ENCODE measurements at regions not wholly inside any gene's neighbourhood (a gene's known extent, or its start where the extent isn't known, plus 50 kb on each side); places are given as distances from the start of the nearest gene placed in this dataset.
A peak's percentile ranks its signal among the peaks of the same experiment; 100 is the strongest.

GRCh38 chr2:156930423-156930822 lies 327.1 kb upstream of the GALNT5 start:
- H3K27ac ChIP-seq (ENCODE audit: low read depth), result no peak overlapping the region
- Mint-ChIP-seq H3K27ac (no peak overlapping the region), H3K27me3 (ENCODE audit: insufficient read depth, low read depth, poor library complexity) (no peaks in the 10 kb centered on the region), H3K9me3 (peaks cover 23% of the 10 kb centered on the region), H3K4me3 (no peak overlapping the region), H3K36me3 (ENCODE audit: low read depth) (peaks cover 15% of the 10 kb centered on the region), H3K4me1 (peaks cover 3% of the 10 kb centered on the region; the same call in 2 of the 3 replicates)
- no peaks in the 10 kb centered on the region for H3F3A ChIP-seq (replicated peaks; ENCODE audit: low read depth)
- no peaks in the 10 kb centered on the region for H3K27me3 ChIP-seq (ENCODE audit: insufficient read depth)
- no peaks in the 10 kb centered on the region for H3K4me1 ChIP-seq (ENCODE audit: insufficient read depth)
- H4K20me1 ChIP-seq (replicated peaks; ENCODE audit: insufficient read depth), result no peaks in the 10 kb centered on the region
- peaks cover 6% of the 10 kb centered on the region; the same call in 1 of the 2 replicates for H3K9me2 ChIP-seq (ENCODE audit: insufficient read depth)
- TF ChIP-seq POLR2AphosphoS5 (IDR thresholded peaks at IDR 0.05; ENCODE audit: low read depth) (no peak), EZH2phosphoT487 (IDR thresholded peaks at IDR 0.05; ENCODE audit: unreplicated experiment) (no peak), JUNB (IDR thresholded peaks at IDR 0.05; ENCODE audit: unreplicated experiment) (no peak), EZH2 (IDR thresholded peaks at IDR 0.05; ENCODE audit: low read depth, unreplicated experiment) (no peak), NANOG (IDR thresholded peaks at IDR 0.05; ENCODE audit: borderline replicate concordance) (no peak), CREB1 (CRISPR knock-in tag; IDR thresholded peaks at IDR 0.05; ENCODE audit: low read depth) (no peak)
- H3K79me2 ChIP-seq (replicated peaks; ENCODE audit: insufficient read depth), result no peaks in the 10 kb centered on the region
- no peaks in the 10 kb centered on the region for H3K36me3 ChIP-seq (ENCODE audit: insufficient read depth)
- H3K4me2 ChIP-seq, result no peak overlapping the region
- no peak overlapping the region for H3K4me3 ChIP-seq
- ATAC-seq (no peak), DNase-seq (ENCODE audit: low spot score) (no peak)
- H2AFZ ChIP-seq, result peak overlapping the region; percentile 52; the same call in 1 of the 2 replicates

GRCh38 chr2:156933645-156934225 lies 323.8 kb upstream of the GALNT5 start:
- no peaks in the 10 kb centered on the region for H3F3A ChIP-seq (replicated peaks; ENCODE audit: low read depth)
- H3K4me3 Mint-ChIP-seq, result no peak overlapping the region
- DNase-seq (ENCODE audit: low spot score), result no peak
- no peak overlapping the region for H3K27ac Mint-ChIP-seq
- no peak for ATAC-seq
- no peaks in the 10 kb centered on the region for H3K27me3 ChIP-seq (ENCODE audit: insufficient read depth)
- H3K36me3 Mint-ChIP-seq (ENCODE audit: low read depth), result no peaks in the 10 kb centered on the region
- peaks cover 6% of the 10 kb centered on the region; the same call in 1 of the 2 replicates for H3K9me2 ChIP-seq (ENCODE audit: insufficient read depth)
- H3K9me3 Mint-ChIP-seq, result no peaks in the 10 kb centered on the region
- H3K4me2 ChIP-seq, result no peak overlapping the region
- no peaks in the 10 kb centered on the region for H3K79me2 ChIP-seq (replicated peaks; ENCODE audit: insufficient read depth)
- no peaks in the 10 kb centered on the region for H3K27me3 Mint-ChIP-seq (ENCODE audit: insufficient read depth, low read depth, poor library complexity)
- no peak for TF ChIP-seq POLR2AphosphoS5 (IDR thresholded peaks at IDR 0.05; ENCODE audit: low read depth)
- no peak for TF ChIP-seq JUNB (IDR thresholded peaks at IDR 0.05; ENCODE audit: unreplicated experiment)
- H3K4me1 ChIP-seq (ENCODE audit: insufficient read depth), result no peaks in the 10 kb centered on the region
- H3K27ac ChIP-seq (ENCODE audit: low read depth), result no peak overlapping the region
- no peaks in the 10 kb centered on the region for H3K36me3 ChIP-seq (ENCODE audit: insufficient read depth)
- peaks cover 6% of the 10 kb centered on the region; the same call in 2 of the 3 replicates for H3K4me1 Mint-ChIP-seq
- no peak overlapping the region for H2AFZ ChIP-seq
- H4K20me1 ChIP-seq (replicated peaks; ENCODE audit: insufficient read depth), result no peaks in the 10 kb centered on the region
- no peak overlapping the region for H3K4me3 ChIP-seq

GRCh38 chr2:156935616-156936015 lies 321.9 kb upstream of the GALNT5 start:
- H3F3A ChIP-seq (replicated peaks; ENCODE audit: low read depth), result no peaks in the 10 kb centered on the region
- H4K20me1 ChIP-seq (replicated peaks; ENCODE audit: insufficient read depth), result no peaks in the 10 kb centered on the region
- DNase-seq (ENCODE audit: low spot score) (peak; percentile 8), ATAC-seq (no peak)
- peaks cover 6% of the 10 kb centered on the region; the same call in 1 of the 2 replicates for H3K9me2 ChIP-seq (ENCODE audit: insufficient read depth)
- no peak overlapping the region for H3K27ac ChIP-seq (ENCODE audit: low read depth)
- Mint-ChIP-seq H3K9me3 (no peaks in the 10 kb centered on the region), H3K4me3 (no peak overlapping the region), H3K4me1 (peaks cover 6% of the 10 kb centered on the region; the same call in 2 of the 3 replicates), H3K36me3 (ENCODE audit: low read depth) (no peaks in the 10 kb centered on the region), H3K27ac (no peak overlapping the region), H3K27me3 (ENCODE audit: insufficient read depth, low read depth, poor library complexity) (no peaks in the 10 kb centered on the region)
- no peak overlapping the region for H2AFZ ChIP-seq
- no peaks in the 10 kb centered on the region for H3K79me2 ChIP-seq (replicated peaks; ENCODE audit: insufficient read depth)
- no peaks in the 10 kb centered on the region for H3K4me1 ChIP-seq (ENCODE audit: insufficient read depth)
- no peak overlapping the region for H3K4me2 ChIP-seq
- H3K4me3 ChIP-seq, result no peak overlapping the region
- H3K27me3 ChIP-seq (ENCODE audit: insufficient read depth), result no peaks in the 10 kb centered on the region
- H3K36me3 ChIP-seq (ENCODE audit: insufficient read depth), result no peaks in the 10 kb centered on the region
- no peak for TF ChIP-seq POLR2AphosphoS5 (IDR thresholded peaks at IDR 0.05; ENCODE audit: low read depth)
- no peak for TF ChIP-seq CREB1 (CRISPR knock-in tag; IDR thresholded peaks at IDR 0.05; ENCODE audit: low read depth)
- no peak for TF ChIP-seq NANOG (IDR thresholded peaks at IDR 0.05; ENCODE audit: borderline replicate concordance)
- no peak for TF ChIP-seq ZNF331 (CRISPR knock-in tag; IDR thresholded peaks at IDR 0.05; ENCODE audit: low read depth)
- TF ChIP-seq EZH2 (IDR thresholded peaks at IDR 0.05; ENCODE audit: low read depth, unreplicated experiment), result no peak
- no peak for TF ChIP-seq ZNF462 (CRISPR knock-in tag; IDR thresholded peaks at IDR 0.05)
- TF ChIP-seq ETS1 (IDR thresholded peaks at IDR 0.05), result no peak
